CD1c-positive myeloid dendritic cell (primary cell): ENCODE measurements at regions not wholly inside any gene's neighbourhood (a gene's known extent, or its start where the extent isn't known, plus 50 kb on each side); places are given as distances from the start of the nearest gene placed in this dataset.
"Not testable (repeated sequence)": the region's sequence is repeated elsewhere in the genome, so short reads cannot be mapped to it uniquely, and the experiment has no call there.

Experiments used
- DNase-seq: peaks from one replicate; pipeline ENCODE4 v3.0.0-alpha.2; 2016; ENCODE audit errors: extremely low spot score

- DNase-seq: not testable (repeated sequence)
Measured at GRCh38 chr1:91207691-91208090, 185.9 kb upstream of the ZNF644 start.

GRCh38 chr1:91204150-91204549 is 182.3 kb upstream of the ZNF644 start:
- not testable (repeated sequence) for DNase-seq

- no peak for DNase-seq
Measured at GRCh38 chr1:91201694-91202093, 179.9 kb upstream of the ZNF644 start.

- no peak for DNase-seq
Measured at GRCh38 chr1:91201176-91201575, 179.3 kb upstream of the ZNF644 start.

- DNase-seq: no peak
Measured at GRCh38 chr1:91200675-91201074, 178.8 kb upstream of the ZNF644 start.

GRCh38 chr1:91199988-91200387 is 178.2 kb upstream of the ZNF644 start:
- no peak for DNase-seq

- no peak for DNase-seq
Measured at GRCh38 chr1:91190996-91191395, 169.2 kb upstream of the ZNF644 start.

GRCh38 chr1:91189096-91189495 is 167.3 kb upstream of the ZNF644 start:
- no peak for DNase-seq

- not testable (repeated sequence) for DNase-seq
Measured at GRCh38 chr1:91182807-91183206, 161.0 kb upstream of the ZNF644 start.

- no peak for DNase-seq
Measured at GRCh38 chr1:91176250-91176649, 154.4 kb upstream of the ZNF644 start.

GRCh38 chr1:91174734-91175133 is 152.9 kb upstream of the ZNF644 start:
- DNase-seq: no peak

- DNase-seq: no peak
Measured at GRCh38 chr1:91173346-91173890, 151.6 kb upstream of the ZNF644 start.

- DNase-seq: no peak
Measured at GRCh38 chr1:91172541-91172940, 150.7 kb upstream of the ZNF644 start.

GRCh38 chr1:91171898-91172297 is 150.1 kb upstream of the ZNF644 start:
- no peak for DNase-seq

- no peak for DNase-seq
Measured at GRCh38 chr1:91170571-91170970, 148.7 kb upstream of the ZNF644 start.

- peak; percentile 51 for DNase-seq
Measured at GRCh38 chr1:91166106-91166712, 144.4 kb upstream of the ZNF644 start.

GRCh38 chr1:91165033-91165654 is 143.3 kb upstream of the ZNF644 start:
- DNase-seq: peak; percentile 71

- no peak for DNase-seq
Measured at GRCh38 chr1:91162613-91163012, 140.8 kb upstream of the ZNF644 start.

- DNase-seq: no peak
Measured at GRCh38 chr1:91161749-91162148, 139.9 kb upstream of the ZNF644 start.

- DNase-seq: no peak
Measured at GRCh38 chr1:91161166-91161565, 139.3 kb upstream of the ZNF644 start.

- DNase-seq: no peak
Measured at GRCh38 chr1:91160363-91161075, 138.7 kb upstream of the ZNF644 start.

GRCh38 chr1:91153341-91153740 is 131.5 kb upstream of the ZNF644 start:
- peak; percentile 11 for DNase-seq

- DNase-seq: no peak
Measured at GRCh38 chr1:91152331-91152730, 130.5 kb upstream of the ZNF644 start.
